ENCODE measurements at regions not wholly inside any gene's neighbourhood (a gene's known extent, or its start where the extent isn't known, plus 50 kb on each side); places are given as distances from the start of the nearest gene placed in this dataset.

DNA sequence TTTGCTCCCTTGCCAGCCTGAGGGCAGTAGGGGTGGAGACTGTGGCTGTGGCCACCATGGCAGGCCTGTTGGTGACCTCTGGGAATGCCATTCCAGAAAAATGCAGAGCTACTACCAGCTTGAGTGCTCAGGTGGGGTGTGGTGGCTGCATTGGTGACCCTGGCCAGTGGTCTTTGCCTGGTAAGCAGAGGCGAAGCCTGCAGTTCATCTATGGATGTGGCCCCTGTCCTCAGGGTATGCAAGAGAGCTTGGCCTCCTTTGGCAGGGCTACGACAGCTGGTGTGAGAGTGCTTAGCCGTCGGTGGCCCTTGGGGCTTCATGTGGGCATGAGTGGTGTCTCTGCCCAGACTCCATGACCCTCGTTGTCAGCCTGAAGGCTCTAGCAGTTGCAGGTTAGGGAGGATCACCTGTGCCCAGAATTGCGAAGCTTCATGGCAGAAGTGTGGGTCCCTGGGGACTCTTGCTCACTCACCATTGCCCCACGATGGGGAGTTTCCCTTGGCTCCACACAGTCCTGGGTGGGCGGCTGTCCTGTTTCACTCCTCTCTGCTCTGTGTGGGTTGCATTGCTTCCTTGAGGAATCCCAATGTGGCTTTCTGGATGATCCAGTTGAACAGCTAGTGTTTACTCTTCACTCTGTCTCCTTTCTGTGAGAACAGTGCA, 117.9 kb upstream of the CDH12 start:
- DNase-seq (ENCODE audit: low spot score) = no peak
- no peak overlapping the region for H3K27ac ChIP-seq
- TF ChIP-seq, protein P1, sequence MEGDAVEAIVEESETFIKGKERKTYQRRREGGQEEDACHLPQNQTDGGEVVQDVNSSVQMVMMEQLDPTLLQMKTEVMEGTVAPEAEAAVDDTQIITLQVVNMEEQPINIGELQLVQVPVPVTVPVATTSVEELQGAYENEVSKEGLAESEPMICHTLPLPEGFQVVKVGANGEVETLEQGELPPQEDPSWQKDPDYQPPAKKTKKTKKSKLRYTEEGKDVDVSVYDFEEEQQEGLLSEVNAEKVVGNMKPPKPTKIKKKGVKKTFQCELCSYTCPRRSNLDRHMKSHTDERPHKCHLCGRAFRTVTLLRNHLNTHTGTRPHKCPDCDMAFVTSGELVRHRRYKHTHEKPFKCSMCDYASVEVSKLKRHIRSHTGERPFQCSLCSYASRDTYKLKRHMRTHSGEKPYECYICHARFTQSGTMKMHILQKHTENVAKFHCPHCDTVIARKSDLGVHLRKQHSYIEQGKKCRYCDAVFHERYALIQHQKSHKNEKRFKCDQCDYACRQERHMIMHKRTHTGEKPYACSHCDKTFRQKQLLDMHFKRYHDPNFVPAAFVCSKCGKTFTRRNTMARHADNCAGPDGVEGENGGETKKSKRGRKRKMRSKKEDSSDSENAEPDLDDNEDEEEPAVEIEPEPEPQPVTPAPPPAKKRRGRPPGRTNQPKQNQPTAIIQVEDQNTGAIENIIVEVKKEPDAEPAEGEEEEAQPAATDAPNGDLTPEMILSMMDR (conservative IDR thresholded peaks at IDR 0.05; ENCODE audit: low read depth) = no peak
- ChIA-PET CTCF (no interaction called here), POLR2A (ENCODE audit: low non-redundant PET) (no interaction called here)

DNA sequence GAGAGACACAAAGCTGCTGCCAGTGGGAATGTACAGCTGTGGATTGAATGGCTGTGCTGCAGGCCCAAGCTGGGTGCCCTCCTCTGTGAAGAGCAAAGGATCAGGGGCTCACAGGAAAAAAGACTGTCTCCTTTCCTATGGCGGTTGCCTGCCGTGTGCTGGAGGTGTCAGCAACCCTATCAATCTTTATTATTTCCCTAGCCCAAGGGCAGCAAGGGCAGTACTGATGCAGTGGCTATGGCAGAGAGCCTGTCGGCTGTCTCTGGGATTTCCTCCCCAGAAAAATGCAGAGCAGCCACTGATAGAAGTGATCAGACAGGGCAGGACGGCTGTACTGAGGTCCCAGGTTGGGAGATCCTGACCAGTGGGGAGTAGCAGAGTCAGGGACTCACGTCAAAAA, 117.3 kb upstream of the CDH12 start:
- no peak overlapping the region for H3K27ac ChIP-seq
- POLR2A ChIA-PET (ENCODE audit: low non-redundant PET) = no interaction called here
- CTCF ChIA-PET = interaction anchor here (0.5 kb wide), 1 partner anchor 842 kb away, joined by 3 read pairs; no protein-coding TSS in a partner anchor
- no peak for DNase-seq (ENCODE audit: low spot score)
- TF ChIP-seq, protein P1 (conservative IDR thresholded peaks at IDR 0.05; ENCODE audit: low read depth) = no peak

DNA sequence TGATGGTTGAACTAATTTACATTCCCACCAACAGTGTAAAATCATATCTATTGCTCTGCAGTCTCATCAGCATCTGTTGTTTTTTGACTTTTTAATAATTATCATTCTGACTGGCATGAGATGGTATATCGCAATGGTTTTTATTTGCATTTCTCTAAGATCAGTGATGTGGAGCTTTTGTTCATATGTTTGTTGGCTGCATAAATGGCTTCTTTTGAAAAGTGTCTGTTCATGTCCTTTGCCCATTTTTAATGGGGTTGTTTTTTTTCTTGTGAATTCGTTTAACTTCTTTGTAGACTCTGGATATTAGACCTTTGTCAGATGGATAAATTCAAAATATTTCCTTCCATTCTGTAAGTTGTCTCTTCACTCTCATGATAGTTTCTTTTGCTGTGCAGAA, 115.2 kb upstream of the CDH12 start:
- ChIA-PET POLR2A (ENCODE audit: low non-redundant PET) (no interaction called here), CTCF (interaction anchor here (0.7 kb wide), 1 partner anchor 301 kb away, joined by 3 read pairs; no protein-coding TSS in a partner anchor)
- TF ChIP-seq, protein P1 (conservative IDR thresholded peaks at IDR 0.05; ENCODE audit: low read depth) = no peak
- H3K27ac ChIP-seq = no peak overlapping the region
- no peak for DNase-seq (ENCODE audit: low spot score)

DNA sequence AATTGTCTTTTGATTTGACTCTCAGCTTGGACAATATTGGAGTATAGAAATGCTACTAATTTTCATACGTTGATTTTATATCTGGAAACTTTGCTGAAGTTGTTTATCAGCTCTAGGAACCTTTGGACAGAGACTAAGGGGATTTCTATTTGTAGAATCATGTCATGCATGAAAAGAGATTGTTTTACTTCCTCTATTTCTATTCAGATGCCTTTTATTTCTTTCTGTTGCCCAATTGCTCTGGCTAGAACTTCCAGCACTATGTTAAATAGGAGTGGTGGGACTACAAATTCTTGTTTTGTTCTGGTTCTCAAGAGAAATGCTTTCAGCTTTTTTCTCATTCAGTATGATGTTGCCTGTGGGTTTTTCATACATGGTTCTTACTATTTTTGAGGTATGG, 112.8 kb upstream of the CDH12 start:
- no peak for DNase-seq (ENCODE audit: low spot score)
- H3K27ac ChIP-seq = no peak overlapping the region
- TF ChIP-seq, protein P1 (conservative IDR thresholded peaks at IDR 0.05; ENCODE audit: low read depth) = no peak
- POLR2A ChIA-PET (ENCODE audit: low non-redundant PET) = no interaction called here
- CTCF ChIA-PET = no interaction called here

DNA sequence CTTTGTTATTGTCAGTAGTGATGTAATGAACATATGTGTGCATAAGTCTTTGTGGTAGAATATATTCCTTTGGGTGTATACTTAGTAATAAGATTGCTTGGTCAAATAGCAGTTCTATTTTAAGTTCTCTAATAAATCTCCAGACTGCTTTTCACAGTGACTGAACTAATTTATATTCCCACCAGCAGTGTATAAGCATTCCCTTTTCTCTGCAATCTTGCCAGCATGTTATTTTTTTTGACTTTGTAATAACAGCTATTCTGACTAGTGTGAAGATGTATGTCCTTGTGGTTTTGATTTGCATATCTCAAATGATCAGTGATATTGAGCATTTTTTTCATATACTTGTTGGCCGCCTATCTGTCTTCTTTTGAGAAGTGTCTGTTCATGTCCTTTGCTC, 111.5 kb upstream of the CDH12 start:
- TF ChIP-seq, protein P1 (conservative IDR thresholded peaks at IDR 0.05; ENCODE audit: low read depth) = no peak
- H3K27ac ChIP-seq = no peak overlapping the region
- POLR2A ChIA-PET (ENCODE audit: low non-redundant PET) = no interaction called here
- CTCF ChIA-PET = no interaction called here
- DNase-seq (ENCODE audit: low spot score) = no peak

DNA sequence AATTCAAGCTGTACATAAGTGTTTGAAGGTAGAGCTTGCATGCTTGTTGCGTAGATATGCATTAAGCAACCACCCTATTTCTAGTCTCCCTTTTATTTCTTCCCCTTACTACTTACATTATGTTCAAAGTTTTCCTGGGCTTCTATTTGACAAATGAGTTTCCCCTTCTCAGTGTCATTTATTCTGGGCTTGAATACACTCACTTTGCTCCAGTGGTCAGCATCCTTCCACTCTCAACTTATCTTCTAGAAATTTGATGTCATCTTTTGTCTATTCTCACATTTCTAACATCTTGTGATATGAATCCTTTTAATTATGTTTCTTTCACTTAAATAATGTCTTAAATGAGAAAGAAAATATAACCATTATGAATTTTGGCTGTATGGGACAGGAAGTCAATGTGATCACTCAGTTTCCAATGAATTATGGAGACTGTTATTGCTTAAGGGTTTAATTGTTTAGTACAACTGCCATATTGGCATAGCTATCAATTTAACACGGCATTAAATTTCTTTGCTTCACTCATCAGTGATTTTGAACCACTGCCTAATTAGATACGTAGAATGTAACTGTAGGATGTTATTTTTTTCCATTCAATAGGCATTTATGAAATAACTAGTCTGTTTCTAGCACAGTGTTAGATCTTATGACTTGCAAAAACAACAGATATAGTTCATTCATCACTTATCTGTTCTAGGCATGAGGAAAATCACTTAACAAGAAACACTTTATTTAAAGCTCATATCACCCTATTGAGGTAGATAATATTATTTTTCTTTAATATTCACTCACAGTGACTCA, 105.5 kb upstream of the CDH12 start:
- POLR2A ChIA-PET (ENCODE audit: low non-redundant PET) = no interaction called here
- H3K27ac ChIP-seq = no peak overlapping the region
- TF ChIP-seq, protein P1 (conservative IDR thresholded peaks at IDR 0.05; ENCODE audit: low read depth) = no peak
- CTCF ChIA-PET = interaction anchor here (0.5 kb wide), 1 partner anchor 25 kb away, joined by 3 read pairs; no protein-coding TSS in a partner anchor
- DNase-seq (ENCODE audit: low spot score) = no peak
